DND-41 (cell line): ENCODE measurements at regions not wholly inside any gene's neighbourhood (a gene's known extent, or its start where the extent isn't known, plus 50 kb on each side); places are given as distances from the start of the nearest gene placed in this dataset.

Experiments
- ATAC-seq: fragments of 200-7000 bp; cut with Tn5 transposase; 3 replicates; pipeline ENCODE4 v1.9.1; 2021; ENCODE audit warnings: low read depth; ENCODE audit not compliant: insufficient read depth
- DNase-seq: peaks from one replicate; pipeline ENCODE4 v3.0.0-alpha.2; 2020
- H2AFZ ChIP-seq: 2 replicates; pipeline ENCODE4 v1.6.0; 2012; ENCODE audit warnings: low read depth, low read length
- H3K27ac ChIP-seq: 2 replicates; pipeline ENCODE4 v1.5.1; 2012; ENCODE audit warnings: low read length, inconsistent platforms
- H3K27me3 ChIP-seq: fragments of 200-600 bp; sonication (generic); 2 replicates; pipeline ENCODE4 v1.6.0; 2012; ENCODE audit warnings: low read length, mild to moderate bottlenecking, inconsistent platforms; ENCODE audit not compliant: insufficient read depth, poor library complexity
- H3K36me3 ChIP-seq: 2 replicates; pipeline ENCODE4 v1.5.1; 2012; ENCODE audit warnings: low read length, inconsistent platforms; ENCODE audit not compliant: insufficient read depth
- H3K4me1 ChIP-seq: 2 replicates; pipeline ENCODE4 v1.5.1; 2012; ENCODE audit warnings: mild to moderate bottlenecking, low read length; ENCODE audit not compliant: insufficient read depth
- H3K4me2 ChIP-seq: 2 replicates; pipeline ENCODE4 v1.6.0; 2012; ENCODE audit warnings: mild to moderate bottlenecking, moderate library complexity, low read length, inconsistent platforms; ENCODE audit not compliant: insufficient read depth
- H3K4me3 ChIP-seq, 2 experiments: fragments of 200-600 bp in 1 of 2; shearing (Covaris generic) in 1 of 2; 2 replicates each; pipeline ENCODE4 v1.5.1; 2012 to 2016; ENCODE audit warnings: inconsistent platforms in 2 of 2, low read length in 2 of 2, mild to moderate bottlenecking in 2 of 2, low read depth in 1 of 2, moderate library complexity in 1 of 2
- H3K79me2 ChIP-seq: 2 replicates; pipeline ENCODE4 v1.6.0; 2012; ENCODE audit warnings: low read length, inconsistent platforms; ENCODE audit not compliant: insufficient read depth
- H3K9ac ChIP-seq: 2 replicates; pipeline ENCODE4 v1.6.0; 2012; ENCODE audit warnings: low read depth, mild to moderate bottlenecking, inconsistent platforms, low read length, moderate library complexity
- H3K9me3 ChIP-seq: 2 replicates; pipeline ENCODE4 v1.5.1; 2012; ENCODE audit warnings: low read length, moderate library complexity, mild to moderate bottlenecking, inconsistent platforms; ENCODE audit not compliant: insufficient read depth, severe bottlenecking
- H4K20me1 ChIP-seq: 2 replicates; pipeline ENCODE4 v1.6.0; 2012; ENCODE audit warnings: low read length; ENCODE audit not compliant: insufficient read depth
- CTCF ChIP-seq: IDR thresholded peaks from 2 replicates; pipeline ENCODE4 v1.5.1; 2012; ENCODE audit warnings: borderline replicate concordance, low read length, moderate library complexity, mild to moderate bottlenecking; ENCODE audit not compliant: poor library complexity, severe bottlenecking; ENCODE audit errors: extremely low read depth
- EZH2 ChIP-seq: IDR thresholded peaks from 3 replicates; pipeline ENCODE4 v1.6.1; 2012; ENCODE audit warnings: borderline replicate concordance, low read depth, mild to moderate bottlenecking, moderate library complexity, low read length, inconsistent platforms; ENCODE audit not compliant: severe bottlenecking

GRCh38 chr12:34372003-34372402, 349.7 kb downstream of the ALG10 start:
- no peak overlapping the region for H3K4me3 ChIP-seq
- H3K36me3 ChIP-seq = no peaks in the 10 kb centered on the region
- peaks cover 46% of the 10 kb centered on the region for H3K9me3 ChIP-seq
- H3K9ac ChIP-seq = no peak overlapping the region
- no peak overlapping the region for H3K4me2 ChIP-seq
- TF ChIP-seq EZH2 (no peak), CTCF (no peak)
- no peaks in the 10 kb centered on the region for H3K4me1 ChIP-seq
- no peak for DNase-seq
- no peaks in the 10 kb centered on the region for H3K27me3 ChIP-seq
- ATAC-seq = no peak
- no peak overlapping the region for H3K27ac ChIP-seq
- H2AFZ ChIP-seq = no peak overlapping the region
- no peaks in the 10 kb centered on the region for H3K79me2 ChIP-seq
- H4K20me1 ChIP-seq = no peaks in the 10 kb centered on the region

- Histone ChIP-seq H3K27ac (no peak overlapping the region), H3K4me1 (no peaks in the 10 kb centered on the region), H3K4me2 (no peak overlapping the region), H3K27me3 (no peaks in the 10 kb centered on the region), H4K20me1 (no peaks in the 10 kb centered on the region), H3K36me3 (no peaks in the 10 kb centered on the region), H2AFZ (no peak overlapping the region), H3K4me3 (no peak overlapping the region), H3K9me3 (peaks cover 43% of the 10 kb centered on the region), H3K9ac (no peak overlapping the region), H3K79me2 (no peaks in the 10 kb centered on the region)
- TF ChIP-seq CTCF (no peak), EZH2 (no peak)
- ATAC-seq (no peak), DNase-seq (no peak)
Observed at GRCh38 chr12:34373926-34374325, 351.6 kb downstream of the ALG10 start.

- Histone ChIP-seq H4K20me1 (no peaks in the 10 kb centered on the region), H2AFZ (no peak overlapping the region), H3K27me3 (no peaks in the 10 kb centered on the region), H3K9ac (no peak overlapping the region), H3K79me2 (no peaks in the 10 kb centered on the region), H3K4me2 (no peak overlapping the region), H3K9me3 (peaks cover 52% of the 10 kb centered on the region), H3K27ac (no peak overlapping the region), H3K4me3 (no peak overlapping the region), H3K36me3 (no peaks in the 10 kb centered on the region), H3K4me1 (no peaks in the 10 kb centered on the region)
- DNase-seq (no peak), ATAC-seq (no peak)
- no peak for TF ChIP-seq EZH2
- TF ChIP-seq CTCF = no peak
Observed at GRCh38 chr12:34376133-34376799, 354.0 kb downstream of the ALG10 start.
